Vagina (tissue), 2 donors: ENCODE measurements at regions not wholly inside any gene's neighbourhood (a gene's known extent, or its start where the extent isn't known, plus 50 kb on each side); places are given as distances from the start of the nearest gene placed in this dataset.

Experiments used
- POLR2A ChIP-seq, 2 donors: fragments of 450-650 bp; IDR thresholded peaks; one replicate each; pipeline ENCODE4 v1.6.1; 2017; ENCODE audit warnings: antibody characterized with exemption in 2 of 2, mild to moderate bottlenecking in 2 of 2, moderate library complexity in 2 of 2
- POLR2AphosphoS5 ChIP-seq, 2 donors: sonication (generic); formaldehyde crosslinking; IDR thresholded peaks; one replicate each; pipeline ENCODE4 v1.9.0; 2017; ENCODE audit warnings: antibody characterized with exemption in 2 of 2, mild to moderate bottlenecking in 2 of 2, low read depth in 1 of 2; ENCODE audit not compliant: insufficient read depth in 1 of 2
- TF ChIP-seq, protein P1 (sequence below), 3 experiments: fragments of 450-650 bp in 2 of 3; fragments of 200-600 bp in 1 of 3; sonication (generic) in 1 of 3; IDR thresholded peaks; one replicate each; pipeline ENCODE4 v1.5.1; 2017 to 2019; ENCODE audit warnings: antibody characterized with exemption in 3 of 3, mild to moderate bottlenecking in 2 of 3, moderate library complexity in 2 of 3

DNA sequence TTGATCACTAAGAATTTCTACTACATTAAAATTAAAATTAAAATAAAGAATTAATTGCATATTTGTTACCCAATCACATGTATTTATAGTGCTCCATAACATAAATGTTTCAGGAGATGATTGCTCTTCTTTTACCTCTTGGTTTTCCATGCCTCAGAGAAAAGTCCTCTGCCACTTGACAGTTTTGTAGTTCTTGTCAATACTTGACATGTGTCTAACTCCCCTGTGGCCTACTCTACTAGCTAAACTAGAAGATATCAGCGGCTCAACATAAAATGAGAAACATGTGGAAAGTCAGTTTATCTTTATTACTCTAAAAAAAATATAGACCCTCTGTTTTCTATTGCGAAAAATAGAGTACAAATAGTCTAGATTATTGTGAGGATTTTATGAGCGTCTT lies 650.6 kb upstream of the NUDT12 start:
- TF ChIP-seq, protein P1, sequence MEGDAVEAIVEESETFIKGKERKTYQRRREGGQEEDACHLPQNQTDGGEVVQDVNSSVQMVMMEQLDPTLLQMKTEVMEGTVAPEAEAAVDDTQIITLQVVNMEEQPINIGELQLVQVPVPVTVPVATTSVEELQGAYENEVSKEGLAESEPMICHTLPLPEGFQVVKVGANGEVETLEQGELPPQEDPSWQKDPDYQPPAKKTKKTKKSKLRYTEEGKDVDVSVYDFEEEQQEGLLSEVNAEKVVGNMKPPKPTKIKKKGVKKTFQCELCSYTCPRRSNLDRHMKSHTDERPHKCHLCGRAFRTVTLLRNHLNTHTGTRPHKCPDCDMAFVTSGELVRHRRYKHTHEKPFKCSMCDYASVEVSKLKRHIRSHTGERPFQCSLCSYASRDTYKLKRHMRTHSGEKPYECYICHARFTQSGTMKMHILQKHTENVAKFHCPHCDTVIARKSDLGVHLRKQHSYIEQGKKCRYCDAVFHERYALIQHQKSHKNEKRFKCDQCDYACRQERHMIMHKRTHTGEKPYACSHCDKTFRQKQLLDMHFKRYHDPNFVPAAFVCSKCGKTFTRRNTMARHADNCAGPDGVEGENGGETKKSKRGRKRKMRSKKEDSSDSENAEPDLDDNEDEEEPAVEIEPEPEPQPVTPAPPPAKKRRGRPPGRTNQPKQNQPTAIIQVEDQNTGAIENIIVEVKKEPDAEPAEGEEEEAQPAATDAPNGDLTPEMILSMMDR (IDR thresholded peaks at IDR 0.05), result no peak
- no peak for TF ChIP-seq POLR2A (IDR thresholded peaks at IDR 0.05)
- TF ChIP-seq POLR2AphosphoS5 (IDR thresholded peaks at IDR 0.05; ENCODE audit: insufficient read depth in 1 of 2, low read depth in 1 of 2), result no peak
